IPS-15b (cell line): ENCODE measurements at regions not wholly inside any gene's neighbourhood (a gene's known extent, or its start where the extent isn't known, plus 50 kb on each side); places are given as distances from the start of the nearest gene placed in this dataset.

Experiments used
- H3K27me3 ChIP-seq: one replicate; pipeline ENCODE4 v1.6.1; 2013; ENCODE audit warnings: low read length; ENCODE audit not compliant: control insufficient read depth, insufficient read depth
- H3K36me3 ChIP-seq: one replicate; pipeline ENCODE4 v1.6.1; 2013; ENCODE audit warnings: low read length; ENCODE audit not compliant: control insufficient read depth, insufficient read depth
- H3K4me1 ChIP-seq: one replicate; pipeline ENCODE4 v1.6.1; 2013; ENCODE audit warnings: mild to moderate bottlenecking, low read length; ENCODE audit not compliant: control insufficient read depth, insufficient read depth
- H3K4me3 ChIP-seq: one replicate; pipeline ENCODE4 v1.5.1; 2013; ENCODE audit warnings: low read depth, low read length
- H3K9ac ChIP-seq: one replicate; pipeline ENCODE4 v1.6.1; 2013; ENCODE audit warnings: low read depth, mild to moderate bottlenecking, low read length
- H3K9me3 ChIP-seq: one replicate; pipeline ENCODE4 v1.6.1; 2013; ENCODE audit warnings: mild to moderate bottlenecking, low read length; ENCODE audit not compliant: control insufficient read depth, insufficient read depth

DNA sequence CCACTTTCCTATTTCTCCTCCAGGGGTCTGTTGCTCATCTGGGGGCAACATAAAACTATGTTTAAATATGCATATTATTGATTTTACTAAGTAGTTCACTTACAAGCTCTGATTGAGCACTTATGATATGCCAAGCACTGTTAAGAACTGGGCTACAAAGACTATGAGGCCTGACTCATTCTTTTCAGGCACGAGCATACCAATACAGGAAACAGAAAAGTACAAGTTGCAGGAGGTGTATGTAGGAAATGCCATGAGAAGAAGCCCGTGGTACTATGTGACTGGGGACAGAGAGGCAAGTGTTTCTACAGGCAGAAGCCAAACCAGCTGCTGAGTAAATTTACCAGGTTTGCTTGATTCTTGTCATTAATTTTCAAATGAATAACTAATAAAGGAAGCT, 120.4 kb upstream of the PTGFR start:
- H3K4me1 ChIP-seq, result no peaks in the 10 kb centered on the region
- no peak overlapping the region for H3K9ac ChIP-seq
- H3K36me3 ChIP-seq, result no peaks in the 10 kb centered on the region
- no peaks in the 10 kb centered on the region for H3K27me3 ChIP-seq
- H3K9me3 ChIP-seq, result no peaks in the 10 kb centered on the region
- no peak overlapping the region for H3K4me3 ChIP-seq

DNA sequence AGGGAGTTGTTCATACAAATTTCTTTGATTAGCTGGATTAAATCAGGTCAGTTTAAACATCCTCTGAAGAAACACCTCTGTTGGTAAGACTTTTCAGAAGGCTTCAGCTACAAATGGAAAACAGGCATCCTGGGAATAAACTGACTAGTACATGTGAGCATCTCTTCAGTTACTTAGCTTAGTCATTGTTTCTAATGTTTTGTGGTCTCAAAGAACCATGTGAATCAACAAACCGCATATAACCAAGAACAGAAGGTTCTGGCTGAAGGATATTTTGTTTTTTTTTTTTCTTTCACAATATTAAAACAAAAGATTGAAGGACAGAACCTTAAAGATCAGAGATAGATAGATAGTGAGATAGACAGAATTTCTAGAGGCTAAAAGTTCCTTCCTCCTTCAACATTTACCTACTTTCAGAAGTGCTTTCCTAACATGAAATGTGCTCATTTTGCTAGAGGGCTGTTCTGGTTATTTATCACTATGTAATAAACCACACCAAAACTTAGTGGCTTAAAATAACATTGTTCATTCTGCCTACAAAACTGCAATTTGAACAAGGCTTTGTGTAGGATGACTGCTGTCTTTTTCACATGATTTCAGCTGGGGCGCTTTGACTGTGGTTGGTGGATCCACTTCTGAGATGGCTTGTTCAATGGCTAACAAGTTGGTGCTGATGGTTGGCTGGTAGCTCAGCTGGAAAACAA, 119.8 kb upstream of the PTGFR start:
- Histone ChIP-seq H3K27me3 (no peaks in the 10 kb centered on the region), H3K9me3 (no peaks in the 10 kb centered on the region), H3K4me3 (no peak overlapping the region), H3K36me3 (no peaks in the 10 kb centered on the region), H3K4me1 (no peaks in the 10 kb centered on the region), H3K9ac (no peak overlapping the region)

DNA sequence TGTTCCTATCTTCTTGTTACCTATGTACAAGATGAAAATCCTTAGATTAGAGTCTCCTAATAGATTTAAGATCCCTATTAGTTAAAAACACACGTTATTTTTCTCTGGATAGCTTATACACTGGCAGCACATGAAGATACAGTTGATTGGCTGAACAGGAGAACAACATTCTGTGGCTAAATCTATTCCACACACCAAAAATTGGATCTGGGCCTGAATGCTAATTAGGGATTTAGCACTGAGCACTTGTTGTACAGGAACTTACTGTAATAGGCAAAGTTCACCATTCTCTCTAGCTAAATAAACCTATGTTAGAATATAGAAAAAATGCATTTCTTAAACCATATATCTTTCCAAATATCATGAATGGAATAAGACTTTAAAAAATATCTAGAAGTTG, 117.1 kb upstream of the PTGFR start:
- no peaks in the 10 kb centered on the region for H3K36me3 ChIP-seq
- no peaks in the 10 kb centered on the region for H3K27me3 ChIP-seq
- no peak overlapping the region for H3K4me3 ChIP-seq
- H3K4me1 ChIP-seq, result no peaks in the 10 kb centered on the region
- H3K9me3 ChIP-seq, result no peaks in the 10 kb centered on the region
- H3K9ac ChIP-seq, result no peak overlapping the region

DNA sequence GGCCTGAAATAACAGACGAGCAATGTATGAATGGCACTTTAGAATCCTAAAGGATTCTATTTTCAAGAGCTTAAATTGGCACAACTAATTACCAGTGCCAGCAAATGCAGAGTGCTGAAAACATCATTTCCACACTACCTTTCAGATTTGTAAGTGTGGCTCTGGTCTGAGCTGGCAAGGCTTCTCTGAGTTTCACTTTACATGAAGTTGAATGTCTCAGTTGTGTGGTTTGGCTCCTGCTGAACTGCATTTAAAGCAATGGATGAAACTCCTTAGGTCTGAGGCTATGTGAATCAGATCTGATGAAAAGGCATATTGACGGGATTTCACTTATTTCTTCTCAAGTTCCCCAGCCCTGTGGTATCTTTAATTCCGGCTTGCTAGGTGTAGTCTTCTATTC, 114.8 kb upstream of the PTGFR start:
- Histone ChIP-seq H3K4me3 (no peak overlapping the region), H3K4me1 (no peaks in the 10 kb centered on the region), H3K36me3 (no peaks in the 10 kb centered on the region), H3K9ac (no peak overlapping the region), H3K27me3 (no peaks in the 10 kb centered on the region), H3K9me3 (no peaks in the 10 kb centered on the region)

DNA sequence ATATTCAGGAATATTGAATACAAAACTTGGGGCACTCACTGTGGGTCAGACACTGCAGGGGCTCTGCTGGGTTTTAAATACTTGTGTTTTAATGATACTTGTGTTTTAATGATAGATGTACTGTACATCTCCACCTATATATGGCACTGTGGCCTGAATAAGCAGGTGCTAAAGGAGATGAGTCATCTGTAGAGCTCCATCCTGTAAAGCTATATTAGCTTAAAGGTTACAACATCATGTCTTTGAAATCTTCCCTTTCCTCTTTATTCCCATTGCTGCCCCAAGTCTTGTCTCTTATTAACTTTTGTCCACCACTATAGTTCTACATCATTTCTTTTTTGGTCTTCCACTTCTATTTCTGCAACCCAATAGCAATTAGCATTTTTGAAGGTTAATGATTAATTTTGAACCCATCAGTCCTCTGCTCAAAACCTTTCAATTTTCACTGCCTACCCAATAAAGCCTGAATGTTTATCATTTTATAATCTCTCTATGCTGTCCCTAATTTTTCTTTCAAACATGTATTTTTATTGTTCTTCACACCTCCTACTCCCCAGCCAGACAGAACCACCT, 113.3 kb upstream of the PTGFR start:
- no peaks in the 10 kb centered on the region for H3K36me3 ChIP-seq
- H3K27me3 ChIP-seq, result no peaks in the 10 kb centered on the region
- H3K4me3 ChIP-seq, result no peak overlapping the region
- H3K4me1 ChIP-seq, result no peaks in the 10 kb centered on the region
- H3K9ac ChIP-seq, result no peak overlapping the region
- H3K9me3 ChIP-seq, result no peaks in the 10 kb centered on the region

DNA sequence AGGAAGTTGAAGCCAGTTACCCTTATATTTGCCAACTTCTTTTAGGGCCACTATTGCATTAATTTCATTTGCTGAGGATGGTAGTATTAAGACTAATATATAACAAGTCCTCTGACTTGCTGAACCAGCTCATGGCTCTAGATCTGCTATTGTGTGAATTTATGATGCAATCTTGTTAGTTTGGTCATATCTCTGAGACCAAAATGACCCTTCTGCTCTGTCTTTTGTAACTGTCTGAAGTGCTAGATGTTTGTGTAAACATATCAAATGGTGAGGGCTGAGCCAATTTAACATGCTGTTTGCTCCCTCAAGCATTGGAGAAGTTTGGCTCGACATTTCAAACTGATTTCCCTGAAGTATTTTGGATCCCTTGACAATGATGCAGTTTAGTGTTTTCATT, 106.9 kb upstream of the PTGFR start:
- H3K36me3 ChIP-seq, result no peaks in the 10 kb centered on the region
- H3K9me3 ChIP-seq, result no peaks in the 10 kb centered on the region
- H3K27me3 ChIP-seq, result no peaks in the 10 kb centered on the region
- H3K4me3 ChIP-seq, result no peak overlapping the region
- no peak overlapping the region for H3K9ac ChIP-seq
- H3K4me1 ChIP-seq, result no peaks in the 10 kb centered on the region

DNA sequence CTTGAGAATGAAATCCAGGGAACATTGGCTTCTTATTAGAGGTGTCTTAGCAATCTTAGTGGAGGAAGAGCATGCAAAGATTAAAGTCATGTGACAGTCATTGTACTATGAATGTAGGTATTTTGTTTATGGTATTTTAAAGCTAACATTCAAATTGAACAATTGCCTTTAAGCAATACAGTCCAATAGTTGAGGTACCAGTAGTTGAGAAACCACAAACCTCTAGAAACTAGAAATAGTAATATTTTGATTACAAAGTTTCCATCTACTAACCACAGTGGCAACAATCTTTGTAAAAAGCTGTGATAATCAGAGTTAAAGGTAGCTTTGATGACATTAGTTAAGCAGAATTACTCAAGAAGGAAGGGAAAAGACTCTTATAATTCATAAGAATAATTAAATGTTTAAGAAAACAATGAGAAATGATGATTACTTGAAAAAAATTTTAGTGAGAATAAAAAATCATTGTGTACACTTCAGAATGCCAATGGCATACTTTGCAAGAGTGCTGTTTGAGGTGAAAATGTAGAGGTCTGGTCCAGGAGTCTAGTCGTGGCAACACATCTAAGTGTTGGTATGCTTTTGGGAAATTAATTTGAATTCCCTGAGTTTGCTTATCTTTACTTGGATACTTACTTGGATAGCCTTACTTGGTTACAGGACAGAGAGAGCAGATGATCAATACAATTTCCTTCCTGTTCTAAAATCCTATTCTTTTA, 104.9 kb upstream of the PTGFR start:
- H3K9me3 ChIP-seq, result no peaks in the 10 kb centered on the region
- no peak overlapping the region for H3K4me3 ChIP-seq
- H3K4me1 ChIP-seq, result no peaks in the 10 kb centered on the region
- H3K36me3 ChIP-seq, result no peaks in the 10 kb centered on the region
- H3K27me3 ChIP-seq, result no peaks in the 10 kb centered on the region
- H3K9ac ChIP-seq, result no peak overlapping the region

DNA sequence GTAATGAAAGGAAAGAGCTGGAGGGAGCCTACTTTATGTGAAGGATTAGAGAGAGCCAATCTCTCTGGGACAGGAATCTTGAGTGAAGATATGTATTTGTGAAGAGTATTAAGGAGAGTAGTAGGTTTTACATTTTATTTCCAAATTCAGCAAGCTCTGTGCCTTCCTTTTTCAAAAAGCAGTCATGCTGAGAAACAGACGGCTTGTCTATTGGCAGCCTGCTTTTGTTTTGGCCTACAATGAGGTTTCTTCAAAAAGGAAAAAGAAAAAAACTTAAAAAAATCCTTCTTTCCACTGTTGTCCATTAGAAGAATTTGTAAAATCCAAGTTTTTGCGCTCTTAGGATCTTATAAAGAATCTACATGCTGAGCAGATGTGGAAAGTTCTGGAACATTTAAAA, 103.6 kb upstream of the PTGFR start:
- H3K4me3 ChIP-seq, result no peak overlapping the region
- H3K9ac ChIP-seq, result no peak overlapping the region
- H3K9me3 ChIP-seq, result no peaks in the 10 kb centered on the region
- H3K4me1 ChIP-seq, result no peaks in the 10 kb centered on the region
- no peaks in the 10 kb centered on the region for H3K27me3 ChIP-seq
- H3K36me3 ChIP-seq, result no peaks in the 10 kb centered on the region

DNA sequence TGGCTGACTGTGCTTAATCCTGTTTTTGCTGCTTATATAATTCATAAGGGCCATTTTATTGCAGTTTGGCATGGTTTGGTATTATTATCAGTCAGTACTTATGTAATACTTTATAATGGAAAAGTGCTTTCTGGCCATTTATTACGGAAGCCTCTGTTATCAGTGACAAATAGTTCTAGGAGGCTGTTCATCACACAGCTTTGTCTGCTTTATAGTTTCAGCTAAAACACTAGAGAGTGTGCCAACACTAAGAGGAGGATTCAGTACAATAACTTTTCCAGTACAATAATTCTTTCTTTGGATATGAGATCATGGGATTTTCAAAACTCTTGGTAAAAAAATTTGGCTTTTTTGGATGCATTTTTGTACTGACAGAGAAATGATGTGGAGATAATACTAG, 102.9 kb upstream of the PTGFR start:
- no peaks in the 10 kb centered on the region for H3K9me3 ChIP-seq
- H3K4me1 ChIP-seq, result no peaks in the 10 kb centered on the region
- H3K27me3 ChIP-seq, result no peaks in the 10 kb centered on the region
- H3K36me3 ChIP-seq, result no peaks in the 10 kb centered on the region
- H3K9ac ChIP-seq, result no peak overlapping the region
- H3K4me3 ChIP-seq, result no peak overlapping the region

DNA sequence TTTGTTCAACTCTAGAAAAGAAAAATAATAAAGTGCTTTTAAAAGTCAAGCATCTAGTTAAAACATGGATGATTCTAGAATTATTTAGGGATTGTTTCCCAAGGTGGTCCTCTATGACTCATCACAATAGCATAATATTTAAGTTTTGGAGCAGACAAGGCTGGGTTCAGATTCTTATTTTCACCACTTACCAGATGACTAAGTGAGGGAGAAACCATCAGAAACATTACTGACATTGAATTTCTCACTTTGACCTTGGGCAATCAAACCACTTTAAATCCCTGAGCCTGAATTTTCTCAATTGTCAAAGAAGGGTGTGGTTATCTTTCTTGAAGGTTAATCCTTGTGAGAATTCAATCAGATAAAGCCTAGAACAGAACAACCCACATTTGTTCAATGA, 102.5 kb upstream of the PTGFR start:
- no peaks in the 10 kb centered on the region for H3K27me3 ChIP-seq
- no peaks in the 10 kb centered on the region for H3K4me1 ChIP-seq
- H3K4me3 ChIP-seq, result no peak overlapping the region
- H3K9ac ChIP-seq, result no peak overlapping the region
- H3K9me3 ChIP-seq, result no peaks in the 10 kb centered on the region
- H3K36me3 ChIP-seq, result no peaks in the 10 kb centered on the region

DNA sequence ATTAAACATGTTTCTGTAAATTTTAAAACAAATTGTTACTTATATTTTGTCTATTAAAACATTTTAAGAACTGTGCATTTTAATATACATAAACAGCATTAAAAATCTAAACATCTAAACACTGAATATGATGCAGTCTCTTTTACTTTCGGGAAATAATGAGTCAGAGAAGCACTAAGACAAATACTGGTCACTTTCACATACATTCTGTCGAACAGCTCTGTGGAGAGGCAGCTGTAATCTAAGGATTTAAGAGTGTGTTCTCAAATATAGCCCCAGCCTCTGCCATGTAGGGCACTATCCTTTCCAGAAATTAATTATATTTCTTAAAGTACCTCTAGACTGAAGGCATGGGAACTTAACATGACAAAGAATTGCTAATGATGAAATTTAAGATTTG, 89.6 kb upstream of the PTGFR start:
- Histone ChIP-seq H3K36me3 (no peaks in the 10 kb centered on the region), H3K4me3 (no peak overlapping the region), H3K4me1 (no peaks in the 10 kb centered on the region)

DNA sequence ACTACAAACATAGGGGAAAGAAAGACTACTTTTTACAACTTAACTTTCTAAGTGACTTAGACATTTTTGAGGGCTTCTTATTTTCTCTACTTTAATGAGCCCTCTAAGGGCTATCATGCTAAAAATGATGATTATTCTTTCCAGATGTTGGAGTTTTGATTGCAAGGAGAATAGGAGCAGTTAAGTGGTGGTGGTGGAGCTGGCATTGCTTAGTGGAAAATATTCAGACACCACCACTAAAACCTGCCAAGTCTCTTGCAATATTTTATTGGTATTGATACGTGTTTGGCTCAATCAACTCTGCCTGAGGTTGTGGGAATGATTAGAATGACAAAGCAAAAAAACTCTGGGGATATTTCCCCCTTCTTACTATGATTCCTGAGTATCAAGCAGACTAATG, 82.6 kb upstream of the PTGFR start:
- H3K9me3 ChIP-seq, result peaks cover 6% of the 10 kb centered on the region
- H3K36me3 ChIP-seq, result no peaks in the 10 kb centered on the region
- H3K27me3 ChIP-seq, result no peaks in the 10 kb centered on the region
- no peak overlapping the region for H3K9ac ChIP-seq
- H3K4me3 ChIP-seq, result no peak overlapping the region
- H3K4me1 ChIP-seq, result no peaks in the 10 kb centered on the region

More for the DNA sequence above, 89.6 kb upstream of the PTGFR start:
- Histone ChIP-seq H3K9me3 (no peaks in the 10 kb centered on the region), H3K9ac (no peak overlapping the region), H3K27me3 (no peaks in the 10 kb centered on the region)
